Neutrophil (primary cell): ENCODE measurements at regions not wholly inside any gene's neighbourhood (a gene's known extent, or its start where the extent isn't known, plus 50 kb on each side); places are given as distances from the start of the nearest gene placed in this dataset.

Experiments used
- H3K27ac ChIP-seq: fragments of 200-600 bp; sonication (generic); 2 replicates; pipeline ENCODE4 v1.5.1; 2016; ENCODE audit warnings: mild to moderate bottlenecking, moderate library complexity
- H3K27me3 ChIP-seq: fragments of 200-600 bp; sonication (generic); 2 replicates; pipeline ENCODE4 v1.6.0; 2016; ENCODE audit warnings: mild to moderate bottlenecking
- H3K36me3 ChIP-seq: fragments of 200-600 bp; sonication (generic); 2 replicates; pipeline ENCODE4 v1.5.1; 2017
- H3K4me1 ChIP-seq, 2 experiments: fragments of 200-600 bp in 1 of 2; sonication (generic) in 1 of 2; 1 replicate in 1 of 2; 2 replicates in 1 of 2; pipeline versions ENCODE4 v1.5.1 to v1.6.1; 2013 to 2016; ENCODE audit warnings: low read depth in 1 of 2, low read length in 1 of 2, mild to moderate bottlenecking in 1 of 2, moderate library complexity in 1 of 2; ENCODE audit not compliant: control insufficient read depth in 1 of 2, insufficient read depth in 1 of 2
- H3K4me3 ChIP-seq, 2 experiments: fragments of 200-600 bp in 1 of 2; sonication (generic) in 1 of 2; 1 replicate in 1 of 2; 2 replicates in 1 of 2; pipeline ENCODE4 v1.5.1; 2013 to 2016; ENCODE audit warnings: low read depth in 1 of 2, low read length in 1 of 2, mild to moderate bottlenecking in 1 of 2, moderate library complexity in 1 of 2
- H3K9me3 ChIP-seq: fragments of 200-600 bp; sonication (generic); 2 replicates; pipeline ENCODE4 v1.5.1; 2016
- CTCF ChIP-seq: fragments of 200-600 bp; sonication (generic); IDR thresholded peaks from 2 replicates; pipeline ENCODE4 v1.5.1; 2016; ENCODE audit warnings: antibody characterized with exemption

GRCh38 chr9:38181866-38182265, 112.8 kb upstream of the SHB start:
- no peak for TF ChIP-seq CTCF
- Histone ChIP-seq H3K36me3 (no peaks in the 10 kb centered on the region), H3K4me3 (no peak overlapping the region), H3K4me1 (peaks cover 0 to 3% of the 10 kb centered on the region in 2 experiments), H3K9me3 (no peaks in the 10 kb centered on the region), H3K27ac (no peak overlapping the region), H3K27me3 (no peaks in the 10 kb centered on the region)

GRCh38 chr9:38181232-38181631, 112.2 kb upstream of the SHB start:
- H3K27ac ChIP-seq: no peak overlapping the region
- H3K4me1 ChIP-seq: peaks cover 0 to 3% of the 10 kb centered on the region in 2 experiments
- H3K9me3 ChIP-seq: no peaks in the 10 kb centered on the region
- no peaks in the 10 kb centered on the region for H3K36me3 ChIP-seq
- no peak for TF ChIP-seq CTCF
- no peak overlapping the region for H3K4me3 ChIP-seq
- no peaks in the 10 kb centered on the region for H3K27me3 ChIP-seq

GRCh38 chr9:38180656-38181055, 111.6 kb upstream of the SHB start:
- Histone ChIP-seq H3K4me1 (peaks cover 0 to 3% of the 10 kb centered on the region in 2 experiments), H3K9me3 (no peaks in the 10 kb centered on the region), H3K4me3 (no peak overlapping the region), H3K27ac (no peak overlapping the region), H3K36me3 (no peaks in the 10 kb centered on the region), H3K27me3 (no peaks in the 10 kb centered on the region)
- TF ChIP-seq CTCF: no peak

GRCh38 chr9:38179965-38180364, 110.9 kb upstream of the SHB start:
- Histone ChIP-seq H3K27ac (no peak overlapping the region), H3K4me3 (no peak overlapping the region), H3K27me3 (no peaks in the 10 kb centered on the region), H3K4me1 (peaks cover 0 to 7% of the 10 kb centered on the region in 2 experiments), H3K9me3 (no peaks in the 10 kb centered on the region), H3K36me3 (no peaks in the 10 kb centered on the region)
- no peak for TF ChIP-seq CTCF

- Histone ChIP-seq H3K4me3 (no peak overlapping the region), H3K27ac (no peak overlapping the region), H3K4me1 (peaks cover 0 to 7% of the 10 kb centered on the region in 2 experiments), H3K27me3 (no peaks in the 10 kb centered on the region), H3K9me3 (no peaks in the 10 kb centered on the region), H3K36me3 (no peaks in the 10 kb centered on the region)
- no peak for TF ChIP-seq CTCF
Measured at GRCh38 chr9:38178237-38178636, 109.2 kb upstream of the SHB start.

GRCh38 chr9:38177680-38178079, 108.7 kb upstream of the SHB start:
- no peaks in the 10 kb centered on the region for H3K9me3 ChIP-seq
- H3K27me3 ChIP-seq: no peaks in the 10 kb centered on the region
- no peak for TF ChIP-seq CTCF
- peaks cover 0 to 5% of the 10 kb centered on the region in 2 experiments for H3K4me1 ChIP-seq
- H3K4me3 ChIP-seq: no peak overlapping the region
- H3K36me3 ChIP-seq: no peaks in the 10 kb centered on the region
- H3K27ac ChIP-seq: no peak overlapping the region
